Activated CD4-positive, alpha-beta T cell treated with anti-CD3 and anti-CD28 coated beads, Interleukin-2, amount 10 ng/mL, durations not matched to agents 24 days and 14 days (primary cell): ENCODE measurements at regions not wholly inside any gene's neighbourhood (a gene's known extent, or its start where the extent isn't known, plus 50 kb on each side); places are given as distances from the start of the nearest gene placed in this dataset.

Experiments
- DNase-seq: peaks from one replicate; pipeline ENCODE4 v3.0.0; 2022
- H3K27ac Mint-ChIP-seq: one replicate; pipeline ENCODE4 v1.8.0; 2022; ENCODE audit warnings: mild to moderate bottlenecking, mixed read lengths
- H3K27me3 Mint-ChIP-seq: one replicate; pipeline ENCODE4 v1.8.0; 2022; ENCODE audit warnings: mixed read lengths
- H3K36me3 Mint-ChIP-seq: one replicate; pipeline ENCODE4 v1.8.0; 2022; ENCODE audit warnings: low read depth, mild to moderate bottlenecking, mixed read lengths
- H3K4me1 Mint-ChIP-seq: one replicate; pipeline ENCODE4 v1.8.0; 2021; ENCODE audit warnings: mixed read lengths
- H3K4me3 Mint-ChIP-seq: one replicate; pipeline ENCODE4 v1.8.0; 2022; ENCODE audit warnings: mild to moderate bottlenecking, moderate library complexity, mixed read lengths
- H3K9me3 Mint-ChIP-seq: one replicate; pipeline ENCODE4 v1.8.0; 2021; ENCODE audit warnings: mixed read lengths
- intact Hi-C: fragments of 100-400 bp; cut with micrococcal nuclease; formaldehyde crosslinking; loops from one replicate; pipeline ENCODE4 v1.15.1; 2023

DNA sequence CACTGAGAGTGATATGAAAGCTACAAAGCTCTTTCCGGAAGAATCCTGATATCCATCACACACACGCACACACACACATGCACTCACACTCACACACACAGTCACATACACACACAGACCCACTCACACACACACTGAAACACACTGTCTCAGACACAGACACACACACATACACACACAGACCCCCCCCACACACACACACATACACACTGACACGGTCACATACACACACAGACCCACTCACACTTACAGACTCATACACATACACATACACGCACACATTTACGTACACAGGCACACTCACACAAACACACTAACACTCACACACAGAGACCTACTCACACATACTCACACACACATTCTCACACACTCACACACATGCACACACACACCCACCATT is 58.6 kb downstream of the LIG4 start:
- Mint-ChIP-seq H3K27ac (no peak overlapping the region), H3K4me3 (no peak overlapping the region), H3K9me3 (no peaks in the 10 kb centered on the region), H3K36me3 (no peaks in the 10 kb centered on the region), H3K27me3 (no peaks in the 10 kb centered on the region), H3K4me1 (no peaks in the 10 kb centered on the region)
- intact Hi-C loops, result no loop called here
- peak; percentile 36 for DNase-seq

GRCh38 chr13:108155185-108156106 is 59.9 kb downstream of the LIG4 start:
- no peaks in the 10 kb centered on the region for H3K27me3 Mint-ChIP-seq
- DNase-seq, result peak; percentile 83
- H3K4me3 Mint-ChIP-seq, result no peak overlapping the region
- intact Hi-C loops, result loop anchor here (1.0 kb wide), 1 partner anchor 944 kb away; no protein-coding TSS in a partner anchor
- no peaks in the 10 kb centered on the region for H3K4me1 Mint-ChIP-seq
- H3K27ac Mint-ChIP-seq, result no peak overlapping the region
- no peaks in the 10 kb centered on the region for H3K36me3 Mint-ChIP-seq
- H3K9me3 Mint-ChIP-seq, result no peaks in the 10 kb centered on the region

GRCh38 chr13:108154421-108154858 is 60.9 kb downstream of the LIG4 start:
- H3K4me1 Mint-ChIP-seq, result no peaks in the 10 kb centered on the region
- no peak overlapping the region for H3K4me3 Mint-ChIP-seq
- no peaks in the 10 kb centered on the region for H3K9me3 Mint-ChIP-seq
- no peaks in the 10 kb centered on the region for H3K36me3 Mint-ChIP-seq
- no peaks in the 10 kb centered on the region for H3K27me3 Mint-ChIP-seq
- no peak overlapping the region for H3K27ac Mint-ChIP-seq
- peak; percentile 28 for DNase-seq
- intact Hi-C loops, result no loop called here

- Mint-ChIP-seq H3K9me3 (peaks cover 7% of the 10 kb centered on the region), H3K4me1 (no peaks in the 10 kb centered on the region), H3K36me3 (no peaks in the 10 kb centered on the region), H3K27me3 (no peaks in the 10 kb centered on the region), H3K4me3 (no peak overlapping the region), H3K27ac (no peak overlapping the region)
- intact Hi-C loops, result no loop called here
- DNase-seq, result peak; percentile 13
Observed at GRCh38 chr13:108146642-108147041, 68.7 kb downstream of the LIG4 start.

- Mint-ChIP-seq H3K36me3 (no peaks in the 10 kb centered on the region), H3K27me3 (no peaks in the 10 kb centered on the region), H3K27ac (no peak overlapping the region), H3K9me3 (peaks cover 5% of the 10 kb centered on the region), H3K4me3 (no peak overlapping the region), H3K4me1 (no peaks in the 10 kb centered on the region)
- DNase-seq, result peak; percentile 25
- intact Hi-C loops, result no loop called here
Observed at GRCh38 chr13:108142702-108143436, 72.5 kb downstream of the LIG4 start.

DNA sequence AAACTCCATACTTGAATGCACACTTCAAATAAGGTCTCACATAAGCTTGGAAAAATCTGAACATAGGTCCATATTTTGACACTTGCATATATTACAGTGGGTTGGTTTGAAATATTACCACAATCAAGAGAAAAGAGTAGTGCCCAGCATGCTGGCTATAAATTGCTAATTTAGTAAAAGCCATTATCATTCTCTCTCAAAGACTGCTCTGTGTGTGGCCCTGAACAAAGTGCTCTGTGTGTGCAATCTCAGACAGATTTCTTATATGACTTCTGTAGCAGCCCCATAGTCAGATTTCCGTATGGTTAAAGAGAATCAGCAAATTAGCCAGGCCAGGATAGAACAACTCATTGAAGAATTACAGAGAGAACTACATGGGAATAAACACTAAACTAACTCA is 78.2 kb downstream of the LIG4 start:
- no peaks in the 10 kb centered on the region for H3K27me3 Mint-ChIP-seq
- DNase-seq, result peak; percentile 23
- H3K4me1 Mint-ChIP-seq, result no peaks in the 10 kb centered on the region
- no peak overlapping the region for H3K4me3 Mint-ChIP-seq
- H3K36me3 Mint-ChIP-seq, result no peaks in the 10 kb centered on the region
- H3K9me3 Mint-ChIP-seq, result no peaks in the 10 kb centered on the region
- intact Hi-C loops, result no loop called here
- no peak overlapping the region for H3K27ac Mint-ChIP-seq

GRCh38 chr13:108127406-108127805 is 87.9 kb downstream of the LIG4 start:
- no peak for DNase-seq
- intact Hi-C loops, result no loop called here
- H3K4me3 Mint-ChIP-seq, result no peak overlapping the region
- H3K27ac Mint-ChIP-seq, result no peak overlapping the region
- H3K27me3 Mint-ChIP-seq, result no peaks in the 10 kb centered on the region
- H3K36me3 Mint-ChIP-seq, result no peaks in the 10 kb centered on the region
- no peaks in the 10 kb centered on the region for H3K9me3 Mint-ChIP-seq
- H3K4me1 Mint-ChIP-seq, result no peaks in the 10 kb centered on the region

DNA sequence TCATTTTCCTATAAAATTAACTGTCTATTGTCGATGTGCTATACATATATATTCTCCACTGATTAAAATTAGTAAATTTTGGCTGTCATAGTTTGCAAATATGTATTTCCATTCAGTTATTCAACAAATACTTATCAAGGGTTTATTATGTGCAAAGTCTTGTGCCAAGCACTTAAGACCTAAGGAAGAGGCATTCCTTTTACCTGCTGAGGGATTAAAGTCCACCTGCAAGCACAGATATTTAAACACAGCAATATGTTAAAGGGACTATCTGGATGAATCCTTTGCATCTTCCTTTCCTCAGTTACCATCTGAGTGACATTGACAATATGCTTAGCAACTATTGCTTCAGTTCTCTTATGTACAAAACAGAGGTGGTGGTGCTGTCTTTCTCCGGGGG is 89.3 kb downstream of the LIG4 start:
- H3K9me3 Mint-ChIP-seq, result no peaks in the 10 kb centered on the region
- H3K27me3 Mint-ChIP-seq, result no peaks in the 10 kb centered on the region
- intact Hi-C loops, result no loop called here
- peak; percentile 27 for DNase-seq
- H3K27ac Mint-ChIP-seq, result no peak overlapping the region
- no peaks in the 10 kb centered on the region for H3K36me3 Mint-ChIP-seq
- H3K4me3 Mint-ChIP-seq, result no peak overlapping the region
- H3K4me1 Mint-ChIP-seq, result no peaks in the 10 kb centered on the region

- H3K4me1 Mint-ChIP-seq, result no peaks in the 10 kb centered on the region
- intact Hi-C loops, result no loop called here
- H3K27ac Mint-ChIP-seq, result no peak overlapping the region
- no peaks in the 10 kb centered on the region for H3K9me3 Mint-ChIP-seq
- no peak for DNase-seq
- H3K36me3 Mint-ChIP-seq, result no peaks in the 10 kb centered on the region
- H3K4me3 Mint-ChIP-seq, result no peak overlapping the region
- H3K27me3 Mint-ChIP-seq, result no peaks in the 10 kb centered on the region
Observed at GRCh38 chr13:108121406-108121805, 93.9 kb downstream of the LIG4 start.

GRCh38 chr13:108120856-108121255 is 94.5 kb downstream of the LIG4 start:
- H3K27me3 Mint-ChIP-seq, result no peaks in the 10 kb centered on the region
- DNase-seq, result no peak
- no peaks in the 10 kb centered on the region for H3K36me3 Mint-ChIP-seq
- intact Hi-C loops, result no loop called here
- H3K9me3 Mint-ChIP-seq, result no peaks in the 10 kb centered on the region
- no peak overlapping the region for H3K27ac Mint-ChIP-seq
- H3K4me1 Mint-ChIP-seq, result no peaks in the 10 kb centered on the region
- no peak overlapping the region for H3K4me3 Mint-ChIP-seq

DNA sequence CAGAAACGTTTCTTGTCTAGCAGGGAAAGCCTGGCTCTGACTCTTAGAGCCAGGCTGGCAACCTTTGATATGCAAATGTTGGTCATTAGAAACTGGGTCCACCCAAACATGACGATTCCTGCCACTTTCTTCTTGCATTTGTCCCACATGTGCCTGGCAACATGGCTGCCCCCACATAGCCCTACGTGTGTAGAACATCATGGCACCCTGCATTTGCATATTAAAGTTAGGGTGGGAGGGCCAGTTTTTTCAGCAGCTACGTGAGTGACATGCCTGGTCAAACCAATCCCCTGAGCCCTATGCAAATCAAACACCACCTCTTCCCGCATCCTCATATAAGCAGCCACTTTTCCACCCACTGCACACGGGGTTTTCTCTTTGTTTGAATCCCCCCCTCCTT is 95.0 kb downstream of the LIG4 start:
- H3K4me1 Mint-ChIP-seq, result no peaks in the 10 kb centered on the region
- no peaks in the 10 kb centered on the region for H3K27me3 Mint-ChIP-seq
- DNase-seq, result no peak
- no peaks in the 10 kb centered on the region for H3K9me3 Mint-ChIP-seq
- no peak overlapping the region for H3K4me3 Mint-ChIP-seq
- H3K27ac Mint-ChIP-seq, result no peak overlapping the region
- no peaks in the 10 kb centered on the region for H3K36me3 Mint-ChIP-seq
- intact Hi-C loops, result no loop called here

GRCh38 chr13:108115738-108116137 is 99.6 kb downstream of the LIG4 start:
- H3K4me3 Mint-ChIP-seq, result no peak overlapping the region
- intact Hi-C loops, result no loop called here
- H3K27me3 Mint-ChIP-seq, result no peaks in the 10 kb centered on the region
- H3K27ac Mint-ChIP-seq, result no peak overlapping the region
- no peak for DNase-seq
- no peaks in the 10 kb centered on the region for H3K9me3 Mint-ChIP-seq
- H3K4me1 Mint-ChIP-seq, result no peaks in the 10 kb centered on the region
- H3K36me3 Mint-ChIP-seq, result no peaks in the 10 kb centered on the region

DNA sequence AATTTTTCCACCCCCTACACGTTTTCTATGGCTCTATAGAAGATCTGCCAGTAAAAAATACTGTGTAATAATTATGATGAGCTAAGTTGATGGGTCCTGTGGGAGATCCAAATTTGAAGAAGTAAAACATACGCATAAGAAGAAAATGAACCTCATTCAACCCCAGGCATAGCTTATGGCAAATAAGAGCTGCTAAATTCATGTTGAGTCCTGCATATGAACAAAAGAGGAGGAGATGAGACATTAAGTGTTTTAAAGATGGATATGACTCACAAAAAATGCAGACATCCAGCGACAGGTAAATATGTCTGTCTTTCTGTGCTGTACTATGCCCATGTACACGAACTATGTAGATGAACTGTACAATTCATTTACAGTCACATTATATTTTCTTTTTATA is 101.9 kb downstream of the LIG4 start:
- H3K4me3 Mint-ChIP-seq, result no peak overlapping the region
- H3K27ac Mint-ChIP-seq, result no peak overlapping the region
- no peaks in the 10 kb centered on the region for H3K4me1 Mint-ChIP-seq
- H3K27me3 Mint-ChIP-seq, result no peaks in the 10 kb centered on the region
- DNase-seq, result no peak
- intact Hi-C loops, result no loop called here
- H3K36me3 Mint-ChIP-seq, result no peaks in the 10 kb centered on the region
- no peaks in the 10 kb centered on the region for H3K9me3 Mint-ChIP-seq

DNA sequence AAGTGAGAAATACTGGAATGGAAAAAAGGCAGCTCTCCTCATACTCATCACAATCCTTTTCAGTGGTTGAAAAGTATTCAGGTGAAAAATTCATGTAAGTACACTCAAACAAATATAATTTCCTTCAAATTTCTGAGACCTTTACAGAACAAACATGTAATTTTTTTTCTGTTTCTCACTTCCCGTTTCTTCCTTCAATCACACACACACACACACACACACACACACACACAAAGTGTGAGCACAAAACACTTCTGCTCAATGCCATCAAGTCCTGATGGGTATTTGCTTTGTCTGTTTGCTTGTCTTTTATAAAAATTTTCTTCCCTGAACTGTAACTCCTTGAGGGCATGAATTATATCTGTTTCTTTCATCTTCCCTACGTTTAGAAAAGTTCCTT is 110.6 kb downstream of the LIG4 start:
- H3K36me3 Mint-ChIP-seq, result no peaks in the 10 kb centered on the region
- H3K9me3 Mint-ChIP-seq, result no peaks in the 10 kb centered on the region
- H3K27ac Mint-ChIP-seq, result no peak overlapping the region
- no peak overlapping the region for H3K4me3 Mint-ChIP-seq
- no peaks in the 10 kb centered on the region for H3K27me3 Mint-ChIP-seq
- intact Hi-C loops, result no loop called here
- H3K4me1 Mint-ChIP-seq, result no peaks in the 10 kb centered on the region
- DNase-seq, result no peak
